Panc1 (cell line): ENCODE measurements at regions not wholly inside any gene's neighbourhood (a gene's known extent, or its start where the extent isn't known, plus 50 kb on each side); places are given as distances from the start of the nearest gene placed in this dataset.

ENCODE experiments used
- POLR2AphosphoS5 ChIP-seq: IDR thresholded peaks from 2 replicates; pipeline ENCODE4 v1.6.1; 2012; ENCODE audit warnings: mild to moderate bottlenecking, low read depth, low read length, moderate library complexity
- TF ChIP-seq, protein P1 (sequence below): fragments of 450-650 bp; IDR thresholded peaks from 2 replicates; pipeline ENCODE4 v1.5.1; 2017; ENCODE audit warnings: mild to moderate bottlenecking
- TF ChIP-seq, protein P2 (sequence below), 2 experiments: IDR thresholded peaks; 2 replicates each; pipeline ENCODE4 v1.6.1; 2011 to 2012; ENCODE audit warnings: low read depth in 2 of 2, control low read depth in 1 of 2, low read length in 1 of 2, mild to moderate bottlenecking in 1 of 2, moderate library complexity in 1 of 2; ENCODE audit not compliant: insufficient read depth in 1 of 2

DNA sequence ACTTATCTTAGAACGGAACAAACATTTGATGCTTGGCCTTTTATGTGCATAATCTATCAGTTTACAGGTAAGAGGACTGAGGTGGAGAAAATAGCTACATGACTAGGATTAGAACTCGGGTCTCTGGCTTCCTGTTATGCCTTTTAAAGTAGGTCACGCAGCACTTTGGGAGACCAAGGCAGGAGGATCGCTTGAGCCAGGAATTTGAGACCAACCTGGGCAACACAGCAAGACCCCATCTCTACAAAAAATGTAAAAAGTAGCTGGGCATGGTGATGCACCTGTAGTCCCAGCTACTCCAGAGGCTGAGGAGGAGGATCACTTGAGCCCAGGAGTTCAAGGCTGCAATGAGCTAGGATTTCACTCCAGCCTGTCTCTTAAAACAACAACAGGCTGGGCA lies 81.9 kb upstream of the AKT3 start:
- TF ChIP-seq, protein P1, sequence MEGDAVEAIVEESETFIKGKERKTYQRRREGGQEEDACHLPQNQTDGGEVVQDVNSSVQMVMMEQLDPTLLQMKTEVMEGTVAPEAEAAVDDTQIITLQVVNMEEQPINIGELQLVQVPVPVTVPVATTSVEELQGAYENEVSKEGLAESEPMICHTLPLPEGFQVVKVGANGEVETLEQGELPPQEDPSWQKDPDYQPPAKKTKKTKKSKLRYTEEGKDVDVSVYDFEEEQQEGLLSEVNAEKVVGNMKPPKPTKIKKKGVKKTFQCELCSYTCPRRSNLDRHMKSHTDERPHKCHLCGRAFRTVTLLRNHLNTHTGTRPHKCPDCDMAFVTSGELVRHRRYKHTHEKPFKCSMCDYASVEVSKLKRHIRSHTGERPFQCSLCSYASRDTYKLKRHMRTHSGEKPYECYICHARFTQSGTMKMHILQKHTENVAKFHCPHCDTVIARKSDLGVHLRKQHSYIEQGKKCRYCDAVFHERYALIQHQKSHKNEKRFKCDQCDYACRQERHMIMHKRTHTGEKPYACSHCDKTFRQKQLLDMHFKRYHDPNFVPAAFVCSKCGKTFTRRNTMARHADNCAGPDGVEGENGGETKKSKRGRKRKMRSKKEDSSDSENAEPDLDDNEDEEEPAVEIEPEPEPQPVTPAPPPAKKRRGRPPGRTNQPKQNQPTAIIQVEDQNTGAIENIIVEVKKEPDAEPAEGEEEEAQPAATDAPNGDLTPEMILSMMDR = no peak
- TF ChIP-seq, protein P2, sequence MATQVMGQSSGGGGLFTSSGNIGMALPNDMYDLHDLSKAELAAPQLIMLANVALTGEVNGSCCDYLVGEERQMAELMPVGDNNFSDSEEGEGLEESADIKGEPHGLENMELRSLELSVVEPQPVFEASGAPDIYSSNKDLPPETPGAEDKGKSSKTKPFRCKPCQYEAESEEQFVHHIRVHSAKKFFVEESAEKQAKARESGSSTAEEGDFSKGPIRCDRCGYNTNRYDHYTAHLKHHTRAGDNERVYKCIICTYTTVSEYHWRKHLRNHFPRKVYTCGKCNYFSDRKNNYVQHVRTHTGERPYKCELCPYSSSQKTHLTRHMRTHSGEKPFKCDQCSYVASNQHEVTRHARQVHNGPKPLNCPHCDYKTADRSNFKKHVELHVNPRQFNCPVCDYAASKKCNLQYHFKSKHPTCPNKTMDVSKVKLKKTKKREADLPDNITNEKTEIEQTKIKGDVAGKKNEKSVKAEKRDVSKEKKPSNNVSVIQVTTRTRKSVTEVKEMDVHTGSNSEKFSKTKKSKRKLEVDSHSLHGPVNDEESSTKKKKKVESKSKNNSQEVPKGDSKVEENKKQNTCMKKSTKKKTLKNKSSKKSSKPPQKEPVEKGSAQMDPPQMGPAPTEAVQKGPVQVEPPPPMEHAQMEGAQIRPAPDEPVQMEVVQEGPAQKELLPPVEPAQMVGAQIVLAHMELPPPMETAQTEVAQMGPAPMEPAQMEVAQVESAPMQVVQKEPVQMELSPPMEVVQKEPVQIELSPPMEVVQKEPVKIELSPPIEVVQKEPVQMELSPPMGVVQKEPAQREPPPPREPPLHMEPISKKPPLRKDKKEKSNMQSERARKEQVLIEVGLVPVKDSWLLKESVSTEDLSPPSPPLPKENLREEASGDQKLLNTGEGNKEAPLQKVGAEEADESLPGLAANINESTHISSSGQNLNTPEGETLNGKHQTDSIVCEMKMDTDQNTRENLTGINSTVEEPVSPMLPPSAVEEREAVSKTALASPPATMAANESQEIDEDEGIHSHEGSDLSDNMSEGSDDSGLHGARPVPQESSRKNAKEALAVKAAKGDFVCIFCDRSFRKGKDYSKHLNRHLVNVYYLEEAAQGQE (IDR thresholded peaks at IDR 0.05; ENCODE audit: insufficient read depth in 1 of 2, low read depth in 2 of 2, low read length in 1 of 2) = no peak
- no peak for TF ChIP-seq POLR2AphosphoS5
